ENCODE measurements at regions not wholly inside any gene's neighbourhood (a gene's known extent, or its start where the extent isn't known, plus 50 kb on each side); places are given as distances from the start of the nearest gene placed in this dataset.

DNA sequence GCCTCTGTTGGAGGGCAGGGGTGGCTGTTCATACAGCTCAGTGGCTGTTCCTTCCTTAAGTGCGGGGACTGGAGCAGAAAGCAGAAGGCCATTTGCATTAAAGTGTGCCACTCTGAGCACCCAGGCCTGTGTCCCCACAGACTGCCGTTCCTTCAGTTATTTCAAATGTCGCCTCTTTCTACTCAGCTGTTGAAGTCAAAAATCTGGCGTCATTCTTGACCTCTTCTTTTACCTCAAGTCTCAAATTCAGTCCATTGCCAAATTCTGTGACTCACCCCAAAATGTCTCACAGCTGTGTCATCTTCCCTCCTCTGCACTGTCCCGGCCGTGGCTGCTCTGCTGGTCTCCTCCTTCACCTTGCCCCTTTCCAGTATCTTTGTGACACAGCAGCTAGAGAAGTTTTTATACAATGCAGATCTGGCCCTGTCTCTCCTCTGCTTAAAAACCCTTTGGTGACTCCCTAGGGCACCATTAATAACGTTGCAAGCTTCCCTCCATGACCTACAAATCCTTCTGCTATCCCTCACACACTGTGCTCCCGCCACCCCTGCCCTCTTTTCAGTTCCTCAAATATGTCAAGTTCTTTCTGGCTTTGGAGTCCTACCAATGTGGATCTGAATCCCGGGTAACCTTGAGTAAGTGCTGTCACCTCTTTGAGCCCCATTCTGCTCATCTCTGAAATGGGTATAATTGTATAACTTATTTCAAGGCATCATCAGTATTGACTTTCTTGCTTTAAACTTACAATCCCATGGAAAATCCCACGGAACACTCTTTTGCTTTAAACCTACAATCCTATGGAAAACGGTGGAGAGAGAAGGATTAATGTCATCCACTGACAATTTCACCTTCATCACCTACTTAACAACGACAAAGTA, 98.3 kb upstream of the BOD1 start:
- ChIA-PET POLR2A (no interaction called here), CTCF (interaction anchor here (1.4 kb wide), 1 partner anchor 210 kb away, joined by 4 read pairs; no protein-coding TSS in a partner anchor)
- Histone ChIP-seq H3K4me1 (ENCODE audit: control insufficient read depth, insufficient read depth, low read length) (no peaks in the 10 kb centered on the region), H3K4me3 (ENCODE audit: low read depth, low read length) (no peak overlapping the region), H3K9me3 (ENCODE audit: control insufficient read depth, insufficient read depth, low read depth, low read length) (no peaks in the 10 kb centered on the region), H3K36me3 (ENCODE audit: control insufficient read depth in 2 of 2, insufficient read depth in 1 of 2, low read length in 2 of 2) (no peaks in the 10 kb centered on the region), H3K27ac (ENCODE audit: extremely low read depth, low read depth, low read length) (no peak overlapping the region)
- TF ChIP-seq ZNF184 (tag by site-specific recombination; IDR thresholded peaks at IDR 0.05) = no peak
- TF ChIP-seq ZBTB8A (tag by site-specific recombination; IDR thresholded peaks at IDR 0.05) = no peak
- TF ChIP-seq GFI1B (tag by site-specific recombination; IDR thresholded peaks at IDR 0.05) = no peak
- no peak for TF ChIP-seq ZNF140 (tag by site-specific recombination; IDR thresholded peaks at IDR 0.05)
- no peak for TF ChIP-seq KLF8 (tag by site-specific recombination; IDR thresholded peaks at IDR 0.05)
- TF ChIP-seq, protein P1, sequence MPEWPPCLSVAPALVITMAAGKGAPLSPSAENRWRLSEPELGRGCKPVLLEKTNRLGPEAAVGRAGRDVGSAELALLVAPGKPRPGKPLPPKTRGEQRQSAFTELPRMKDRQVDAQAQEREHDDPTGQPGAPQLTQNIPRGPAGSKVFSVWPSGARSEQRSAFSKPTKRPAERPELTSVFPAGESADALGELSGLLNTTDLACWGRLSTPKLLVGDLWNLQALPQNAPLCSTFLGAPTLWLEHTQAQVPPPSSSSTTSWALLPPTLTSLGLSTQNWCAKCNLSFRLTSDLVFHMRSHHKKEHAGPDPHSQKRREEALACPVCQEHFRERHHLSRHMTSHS (tag by site-specific recombination; IDR thresholded peaks at IDR 0.05) = no peak

DNA sequence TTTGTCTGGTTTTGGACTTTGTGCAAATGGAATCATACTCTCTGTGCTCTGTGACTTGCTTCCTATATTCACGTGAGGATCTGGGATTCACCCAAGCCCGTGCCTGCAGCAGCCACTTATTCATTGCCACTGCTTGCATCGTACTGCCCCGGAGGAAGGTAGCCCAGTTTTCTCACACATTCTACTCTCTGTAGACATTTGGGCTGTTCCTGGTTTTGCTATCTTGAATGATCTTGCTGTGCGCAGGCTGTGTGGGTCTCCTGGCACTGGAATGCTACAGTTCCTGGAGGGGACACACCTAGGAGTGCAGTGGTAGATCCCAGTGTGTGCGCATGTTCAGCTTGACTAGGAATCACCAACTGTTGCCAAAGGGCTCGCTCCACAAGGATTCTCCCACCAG, 99.2 kb upstream of the BOD1 start:
- Histone ChIP-seq H3K9me3 (ENCODE audit: control insufficient read depth, insufficient read depth, low read depth, low read length) (no peaks in the 10 kb centered on the region), H3K36me3 (ENCODE audit: control insufficient read depth in 2 of 2, insufficient read depth in 1 of 2, low read length in 2 of 2) (no peaks in the 10 kb centered on the region), H3K4me3 (ENCODE audit: low read depth, low read length) (no peak overlapping the region), H3K27ac (ENCODE audit: extremely low read depth, low read depth, low read length) (no peak overlapping the region), H3K4me1 (ENCODE audit: control insufficient read depth, insufficient read depth, low read length) (no peaks in the 10 kb centered on the region)
- ChIA-PET CTCF (interaction anchor here (1.4 kb wide), 1 partner anchor 209 kb away, joined by 4 read pairs; no protein-coding TSS in a partner anchor), POLR2A (no interaction called here)
- no peak for TF ChIP-seq HOXC10 (CRISPR knock-in tag; IDR thresholded peaks at IDR 0.05)
- TF ChIP-seq PRDM10 (tag by site-specific recombination; IDR thresholded peaks at IDR 0.05) = peak; percentile 75
- no peak for TF ChIP-seq ZNF747 (tag by site-specific recombination; IDR thresholded peaks at IDR 0.05)
- peak; percentile 57 for TF ChIP-seq ZBTB17 (tag by site-specific recombination; IDR thresholded peaks at IDR 0.05)
- no peak for TF ChIP-seq GLI4 (tag by site-specific recombination; IDR thresholded peaks at IDR 0.05)

GRCh38 chr5:173716058-173716682, 99.7 kb upstream of the BOD1 start:
- Histone ChIP-seq H3K9me3 (ENCODE audit: control insufficient read depth, insufficient read depth, low read depth, low read length) (no peaks in the 10 kb centered on the region), H3K4me1 (ENCODE audit: control insufficient read depth, insufficient read depth, low read length) (no peaks in the 10 kb centered on the region), H3K4me3 (ENCODE audit: low read depth, low read length) (no peak overlapping the region), H3K36me3 (ENCODE audit: control insufficient read depth in 2 of 2, insufficient read depth in 1 of 2, low read length in 2 of 2) (no peaks in the 10 kb centered on the region), H3K27ac (ENCODE audit: extremely low read depth, low read depth, low read length) (no peak overlapping the region)
- ChIA-PET POLR2A (no interaction called here), CTCF (interaction anchor here (1.4 kb wide), 1 partner anchor 209 kb away, joined by 4 read pairs; no protein-coding TSS in a partner anchor)
- TF ChIP-seq ZNF175 (tag by site-specific recombination; IDR thresholded peaks at IDR 0.05) (no peak), PRDM10 (tag by site-specific recombination; IDR thresholded peaks at IDR 0.05) (0 out of 2 replicates have a peak, but pooled peaks have one; percentile 2), SP3 (tag by site-specific recombination; IDR thresholded peaks at IDR 0.05) (no peak), ZFHX2 (tag by site-specific recombination; conservative IDR thresholded peaks at IDR 0.05) (no peak), ZNF354C (tag by site-specific recombination; IDR thresholded peaks at IDR 0.05; ENCODE audit: borderline replicate concordance, low read depth) (no peak), ZNF600 (tag by site-specific recombination; IDR thresholded peaks at IDR 0.05) (no peak), KLF1 (tag by site-specific recombination; IDR thresholded peaks at IDR 0.05) (no peak)
- TF ChIP-seq, protein P2, sequence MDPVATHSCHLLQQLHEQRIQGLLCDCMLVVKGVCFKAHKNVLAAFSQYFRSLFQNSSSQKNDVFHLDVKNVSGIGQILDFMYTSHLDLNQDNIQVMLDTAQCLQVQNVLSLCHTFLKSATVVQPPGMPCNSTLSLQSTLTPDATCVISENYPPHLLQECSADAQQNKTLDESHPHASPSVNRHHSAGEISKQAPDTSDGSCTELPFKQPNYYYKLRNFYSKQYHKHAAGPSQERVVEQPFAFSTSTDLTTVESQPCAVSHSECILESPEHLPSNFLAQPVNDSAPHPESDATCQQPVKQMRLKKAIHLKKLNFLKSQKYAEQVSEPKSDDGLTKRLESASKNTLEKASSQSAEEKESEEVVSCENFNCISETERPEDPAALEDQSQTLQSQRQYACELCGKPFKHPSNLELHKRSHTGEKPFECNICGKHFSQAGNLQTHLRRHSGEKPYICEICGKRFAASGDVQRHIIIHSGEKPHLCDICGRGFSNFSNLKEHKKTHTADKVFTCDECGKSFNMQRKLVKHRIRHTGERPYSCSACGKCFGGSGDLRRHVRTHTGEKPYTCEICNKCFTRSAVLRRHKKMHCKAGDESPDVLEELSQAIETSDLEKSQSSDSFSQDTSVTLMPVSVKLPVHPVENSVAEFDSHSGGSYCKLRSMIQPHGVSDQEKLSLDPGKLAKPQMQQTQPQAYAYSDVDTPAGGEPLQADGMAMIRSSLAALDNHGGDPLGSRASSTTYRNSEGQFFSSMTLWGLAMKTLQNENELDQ (tag by site-specific recombination; IDR thresholded peaks at IDR 0.05; ENCODE audit: low read depth) = no peak

Data from HEK293 (cell line).